ENCODE measurements at regions not wholly inside any gene's neighbourhood (a gene's known extent, or its start where the extent isn't known, plus 50 kb on each side); places are given as distances from the start of the nearest gene placed in this dataset.
"Not testable (repeated sequence)": the region's sequence is repeated elsewhere in the genome, so short reads cannot be mapped to it uniquely, and the experiment has no call there.

DNA sequence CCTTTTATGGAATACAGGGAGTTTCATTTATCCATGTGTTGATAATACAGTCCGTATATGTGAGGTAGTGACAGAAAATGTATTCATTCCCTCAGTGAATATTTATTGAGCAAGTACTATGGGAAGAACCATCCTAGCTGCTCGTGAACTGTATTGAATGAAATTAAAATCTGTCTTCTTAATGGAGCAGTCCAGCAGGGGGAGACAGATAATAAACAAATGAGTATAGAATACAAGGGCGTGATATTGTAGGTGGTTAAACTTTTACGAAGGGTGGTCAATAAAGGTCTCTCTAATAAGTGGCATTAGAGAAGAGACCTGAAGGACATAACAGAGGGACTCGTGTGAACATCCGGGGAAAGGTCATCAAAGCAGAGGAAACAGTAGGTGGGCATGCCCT is 62.7 kb upstream of the OSTN start:
- no CpG with 5 or more reads among the region's 6 CpGs for WGBS (ENCODE audit: extremely low coverage, insufficient coverage, low lambda C conversion rate)
- Histone ChIP-seq H3K36me3 (ENCODE audit: control insufficient read depth, insufficient read depth, low read length) (no peaks in the 10 kb centered on the region), H3K9ac (ENCODE audit: low read length) (no peak overlapping the region), H2BK15ac (replicated peaks; ENCODE audit: low read depth) (no peak overlapping the region), H2BK120ac (ENCODE audit: low read depth, low read length) (no peak overlapping the region), H3K23ac (ENCODE audit: low read length) (no peak overlapping the region), H3K4me2 (ENCODE audit: low read length) (no peak overlapping the region), H3K27me3 (ENCODE audit: insufficient read depth, low read length, poor library complexity) (no peaks in the 10 kb centered on the region), H4K5ac (ENCODE audit: low read length) (no peak overlapping the region), H3K18ac (ENCODE audit: low read length) (no peak overlapping the region), H4K8ac (ENCODE audit: low read depth, low read length) (no peak overlapping the region), H2BK5ac (ENCODE audit: low read length) (no peak overlapping the region), H3K4ac (ENCODE audit: low read depth, low read length) (no peak overlapping the region), H2AK5ac (ENCODE audit: low read length) (no peak overlapping the region), H3K79me1 (ENCODE audit: low read length) (no peaks in the 10 kb centered on the region), H3K56ac (ENCODE audit: low read length) (no peak overlapping the region), H3K79me2 (ENCODE audit: control insufficient read depth, insufficient read depth, low read length) (no peaks in the 10 kb centered on the region), H3K27ac (ENCODE audit: low read depth, low read length) (no peak overlapping the region), H3K4me3 (ENCODE audit: low read length) (no peak overlapping the region), H3K4me1 (ENCODE audit: control insufficient read depth, low read depth, low read length) (no peaks in the 10 kb centered on the region)
- peak; percentile 36 for DNase-seq

DNA sequence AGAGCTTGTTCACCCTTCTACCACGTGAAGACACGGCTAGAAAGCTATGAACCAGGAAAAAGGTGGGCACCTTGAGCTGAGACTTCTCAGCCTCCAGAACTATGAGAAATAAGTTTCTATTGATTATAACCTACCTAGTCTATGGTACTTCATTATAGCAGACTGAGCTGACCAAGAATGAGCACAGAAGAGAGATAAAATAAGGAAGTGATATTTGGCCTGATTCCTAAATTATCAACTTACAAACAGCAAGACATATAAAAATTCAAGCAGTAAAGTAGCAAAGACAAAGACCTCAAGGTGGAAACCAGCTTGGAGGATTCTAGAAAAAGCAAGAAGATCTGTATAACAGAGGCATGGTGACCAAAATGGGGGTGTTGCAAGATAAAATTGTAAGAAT is 63.9 kb upstream of the OSTN start:
- Histone ChIP-seq H3K4me2 (ENCODE audit: low read length) (no peak overlapping the region), H3K9ac (ENCODE audit: low read length) (no peak overlapping the region), H2BK5ac (ENCODE audit: low read length) (no peak overlapping the region), H3K27ac (ENCODE audit: low read depth, low read length) (no peak overlapping the region), H3K4me1 (ENCODE audit: control insufficient read depth, low read depth, low read length) (no peaks in the 10 kb centered on the region), H2BK120ac (ENCODE audit: low read depth, low read length) (no peak overlapping the region), H2AK5ac (ENCODE audit: low read length) (no peak overlapping the region), H3K79me2 (ENCODE audit: control insufficient read depth, insufficient read depth, low read length) (no peaks in the 10 kb centered on the region), H3K18ac (ENCODE audit: low read length) (no peak overlapping the region), H3K23ac (ENCODE audit: low read length) (no peak overlapping the region), H4K5ac (ENCODE audit: low read length) (no peak overlapping the region), H2BK15ac (replicated peaks; ENCODE audit: low read depth) (no peak overlapping the region), H3K4ac (ENCODE audit: low read depth, low read length) (no peak overlapping the region), H3K4me3 (ENCODE audit: low read length) (no peak overlapping the region), H4K8ac (ENCODE audit: low read depth, low read length) (no peak overlapping the region), H3K79me1 (ENCODE audit: low read length) (no peaks in the 10 kb centered on the region), H3K56ac (ENCODE audit: low read length) (no peak overlapping the region), H3K27me3 (ENCODE audit: insufficient read depth, low read length, poor library complexity) (no peaks in the 10 kb centered on the region), H3K36me3 (ENCODE audit: control insufficient read depth, insufficient read depth, low read length) (no peaks in the 10 kb centered on the region)
- WGBS (ENCODE audit: extremely low coverage, insufficient coverage, low lambda C conversion rate), result no CpG with 5 or more reads among the region's 2 CpGs
- no peak for DNase-seq

DNA sequence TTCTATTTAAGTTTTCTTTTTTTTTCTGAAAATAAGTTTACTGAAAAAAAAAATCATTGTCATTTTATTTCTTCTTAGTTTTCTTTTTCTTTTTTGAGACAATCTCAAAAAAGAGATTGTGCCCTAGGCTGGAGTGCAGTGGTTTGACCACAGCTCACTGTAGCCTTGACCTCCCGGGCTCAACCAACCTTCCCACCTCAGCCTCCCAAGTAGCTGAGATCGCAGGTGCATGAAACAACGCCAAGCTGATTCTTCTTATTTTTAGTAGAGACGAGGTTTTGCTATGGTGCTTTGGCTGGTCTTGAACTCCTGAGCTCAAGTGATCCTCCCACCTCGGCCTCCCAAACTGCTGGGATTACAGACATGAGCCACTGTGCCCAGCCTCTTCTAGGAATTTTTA is 65.7 kb upstream of the OSTN start:
- Histone ChIP-seq H3K4me2 (ENCODE audit: low read length) (no peak overlapping the region), H2AK5ac (ENCODE audit: low read length) (no peak overlapping the region), H2BK120ac (ENCODE audit: low read depth, low read length) (no peak overlapping the region), H4K8ac (ENCODE audit: low read depth, low read length) (no peak overlapping the region), H3K56ac (ENCODE audit: low read length) (no peak overlapping the region), H3K27ac (ENCODE audit: low read depth, low read length) (no peak overlapping the region), H2BK15ac (replicated peaks; ENCODE audit: low read depth) (no peak overlapping the region), H2BK5ac (ENCODE audit: low read length) (no peak overlapping the region), H3K23ac (ENCODE audit: low read length) (no peak overlapping the region), H3K4me3 (ENCODE audit: low read length) (no peak overlapping the region), H3K79me1 (ENCODE audit: low read length) (no peaks in the 10 kb centered on the region), H3K9ac (ENCODE audit: low read length) (no peak overlapping the region), H3K4ac (ENCODE audit: low read depth, low read length) (no peak overlapping the region), H3K18ac (ENCODE audit: low read length) (no peak overlapping the region), H3K4me1 (ENCODE audit: control insufficient read depth, low read depth, low read length) (no peaks in the 10 kb centered on the region), H4K5ac (ENCODE audit: low read length) (no peak overlapping the region), H3K36me3 (ENCODE audit: control insufficient read depth, insufficient read depth, low read length) (no peaks in the 10 kb centered on the region), H3K79me2 (ENCODE audit: control insufficient read depth, insufficient read depth, low read length) (no peaks in the 10 kb centered on the region), H3K27me3 (ENCODE audit: insufficient read depth, low read length, poor library complexity) (no peaks in the 10 kb centered on the region)
- WGBS (ENCODE audit: extremely low coverage, insufficient coverage, low lambda C conversion rate), result no CpG with 5 or more reads among the region's 5 CpGs
- no peak for DNase-seq

DNA sequence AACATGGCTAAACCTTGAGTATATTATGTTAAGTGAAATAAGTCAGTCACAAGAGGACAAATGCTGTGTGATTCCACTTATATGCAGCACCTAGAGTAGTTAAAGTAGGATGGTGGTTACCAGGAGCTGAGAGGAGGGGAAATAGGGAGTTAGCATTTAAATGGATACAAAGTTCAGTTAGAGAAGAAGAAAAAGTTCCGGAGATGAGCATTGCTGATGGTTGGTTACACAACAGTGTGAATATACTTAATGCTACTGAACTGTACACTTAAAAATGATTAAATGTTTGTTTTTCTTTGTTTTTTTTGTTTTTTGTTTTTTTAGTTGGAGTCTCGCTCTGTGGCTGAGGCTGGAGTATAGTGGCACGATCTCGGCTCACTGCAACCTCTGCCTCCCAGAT is 67.7 kb upstream of the OSTN start:
- Histone ChIP-seq H2AK5ac (ENCODE audit: low read length) (no peak overlapping the region), H3K79me1 (ENCODE audit: low read length) (no peaks in the 10 kb centered on the region), H3K56ac (ENCODE audit: low read length) (no peak overlapping the region), H3K4me2 (ENCODE audit: low read length) (no peak overlapping the region), H4K5ac (ENCODE audit: low read length) (no peak overlapping the region), H3K4me1 (ENCODE audit: control insufficient read depth, low read depth, low read length) (no peaks in the 10 kb centered on the region), H3K27me3 (ENCODE audit: insufficient read depth, low read length, poor library complexity) (no peaks in the 10 kb centered on the region), H2BK120ac (ENCODE audit: low read depth, low read length) (no peak overlapping the region), H3K18ac (ENCODE audit: low read length) (no peak overlapping the region), H2BK15ac (replicated peaks; ENCODE audit: low read depth) (no peak overlapping the region), H3K23ac (ENCODE audit: low read length) (no peak overlapping the region), H3K79me2 (ENCODE audit: control insufficient read depth, insufficient read depth, low read length) (no peaks in the 10 kb centered on the region), H3K36me3 (ENCODE audit: control insufficient read depth, insufficient read depth, low read length) (no peaks in the 10 kb centered on the region), H3K9ac (ENCODE audit: low read length) (no peak overlapping the region), H4K8ac (ENCODE audit: low read depth, low read length) (no peak overlapping the region), H3K4me3 (ENCODE audit: low read length) (no peak overlapping the region), H2BK5ac (ENCODE audit: low read length) (no peak overlapping the region), H3K4ac (ENCODE audit: low read depth, low read length) (no peak overlapping the region), H3K27ac (ENCODE audit: low read depth, low read length) (no peak overlapping the region)
- no peak for DNase-seq
- no CpG with 5 or more reads among the region's 4 CpGs for WGBS (ENCODE audit: extremely low coverage, insufficient coverage, low lambda C conversion rate)

- H3K9ac ChIP-seq (ENCODE audit: low read length); DNase-seq; H3K56ac ChIP-seq (ENCODE audit: low read length); H3K23ac ChIP-seq (ENCODE audit: low read length); H4K8ac ChIP-seq (ENCODE audit: low read depth, low read length); H2BK5ac ChIP-seq (ENCODE audit: low read length); H2AK5ac ChIP-seq (ENCODE audit: low read length); H4K5ac ChIP-seq (ENCODE audit: low read length); H3K4me2 ChIP-seq (ENCODE audit: low read length); H3K27ac ChIP-seq (ENCODE audit: low read depth, low read length); H3K36me3 ChIP-seq (ENCODE audit: control insufficient read depth, insufficient read depth, low read length); H2BK15ac ChIP-seq (replicated peaks; ENCODE audit: low read depth); H3K79me1 ChIP-seq (ENCODE audit: low read length); H2BK120ac ChIP-seq (ENCODE audit: low read depth, low read length); H3K79me2 ChIP-seq (ENCODE audit: control insufficient read depth, insufficient read depth, low read length); H3K4ac ChIP-seq (ENCODE audit: low read depth, low read length); H3K4me1 ChIP-seq (ENCODE audit: control insufficient read depth, low read depth, low read length); H3K27me3 ChIP-seq (ENCODE audit: insufficient read depth, low read length, poor library complexity); H3K18ac ChIP-seq (ENCODE audit: low read length); H3K4me3 ChIP-seq (ENCODE audit: low read length): not testable (repeated sequence)
- WGBS (ENCODE audit: extremely low coverage, insufficient coverage, low lambda C conversion rate), result no CpG with 5 or more reads among the region's 30 CpGs
These were observed 74.2 kb upstream of the OSTN start for GRCh38 chr3:191124891-191125290.

DNA sequence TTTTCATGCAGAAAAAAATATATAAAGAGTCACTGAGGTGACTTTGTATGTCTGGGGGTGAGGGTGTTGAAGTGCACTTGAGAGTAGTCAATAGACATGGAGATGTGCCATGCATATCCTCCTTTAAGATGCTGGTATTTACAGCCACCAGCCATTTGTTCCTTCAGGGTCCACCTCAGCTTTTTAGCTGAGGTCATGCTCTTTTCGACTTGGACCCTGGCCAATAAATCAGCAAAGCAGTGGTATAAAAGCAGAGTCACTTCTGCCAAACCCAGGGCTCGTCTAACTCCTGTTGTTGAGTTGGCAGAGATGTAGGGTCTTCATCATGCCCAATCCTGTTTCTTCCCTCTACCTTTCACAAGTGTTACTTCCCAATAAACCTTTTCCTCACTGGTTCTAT is 75.1 kb upstream of the OSTN start:
- no peaks in the 10 kb centered on the region for H3K79me1 ChIP-seq (ENCODE audit: low read length)
- no peak overlapping the region for H4K8ac ChIP-seq (ENCODE audit: low read depth, low read length)
- no peaks in the 10 kb centered on the region for H3K36me3 ChIP-seq (ENCODE audit: control insufficient read depth, insufficient read depth, low read length)
- no peaks in the 10 kb centered on the region for H3K4me1 ChIP-seq (ENCODE audit: control insufficient read depth, low read depth, low read length)
- no peak for DNase-seq
- H3K23ac ChIP-seq (ENCODE audit: low read length), result no peak overlapping the region
- H3K4me2 ChIP-seq (ENCODE audit: low read length), result no peak overlapping the region
- no CpG with 5 or more reads among the region's 2 CpGs for WGBS (ENCODE audit: extremely low coverage, insufficient coverage, low lambda C conversion rate)
- no peak overlapping the region for H3K18ac ChIP-seq (ENCODE audit: low read length)
- no peak overlapping the region for H3K56ac ChIP-seq (ENCODE audit: low read length)
- no peak overlapping the region for H3K4me3 ChIP-seq (ENCODE audit: low read length)
- H2BK120ac ChIP-seq (ENCODE audit: low read depth, low read length), result no peak overlapping the region
- no peak overlapping the region for H2BK15ac ChIP-seq (replicated peaks; ENCODE audit: low read depth)
- H3K9ac ChIP-seq (ENCODE audit: low read length), result no peak overlapping the region
- H3K27me3 ChIP-seq (ENCODE audit: insufficient read depth, low read length, poor library complexity), result no peaks in the 10 kb centered on the region
- H3K4ac ChIP-seq (ENCODE audit: low read depth, low read length), result no peak overlapping the region
- H2AK5ac ChIP-seq (ENCODE audit: low read length), result no peak overlapping the region
- H2BK5ac ChIP-seq (ENCODE audit: low read length), result no peak overlapping the region
- H3K79me2 ChIP-seq (ENCODE audit: control insufficient read depth, insufficient read depth, low read length), result no peaks in the 10 kb centered on the region
- no peak overlapping the region for H3K27ac ChIP-seq (ENCODE audit: low read depth, low read length)
- H4K5ac ChIP-seq (ENCODE audit: low read length), result no peak overlapping the region

Data from mesendoderm (in vitro differentiated cells).